H9 (cell line): ENCODE measurements at regions not wholly inside any gene's neighbourhood (a gene's known extent, or its start where the extent isn't known, plus 50 kb on each side); places are given as distances from the start of the nearest gene placed in this dataset.

ENCODE experiments used
- DNase-seq: peaks from one replicate; pipeline ENCODE4 v3.0.0-alpha.2; 2017
- H2AFZ ChIP-seq: one replicate; pipeline ENCODE4 v1.6.1; 2013; ENCODE audit warnings: mild to moderate bottlenecking, low read length, control low read depth, moderate library complexity
- H2AK5ac ChIP-seq: 2 replicates; pipeline ENCODE4 v1.6.1; 2013; ENCODE audit warnings: low read length, control low read depth, mixed read lengths; ENCODE audit not compliant: insufficient read length
- H2BK120ac ChIP-seq: one replicate; pipeline ENCODE4 v1.6.1; 2013; ENCODE audit warnings: low read depth, mild to moderate bottlenecking, low read length, control low read depth, inconsistent platforms; ENCODE audit not compliant: poor library complexity, severe bottlenecking
- H2BK12ac ChIP-seq: 2 replicates; pipeline ENCODE4 v1.6.1; 2013; ENCODE audit warnings: low read length, control low read depth, mixed read lengths, low read depth; ENCODE audit not compliant: insufficient read length
- H2BK15ac ChIP-seq: 2 replicates; pipeline ENCODE4 v1.6.1; 2013; ENCODE audit warnings: low read depth, low read length, control low read depth
- H2BK20ac ChIP-seq: one replicate; pipeline ENCODE4 v1.6.1; 2013; ENCODE audit warnings: low read depth, mild to moderate bottlenecking, low read length, control low read depth, inconsistent platforms; ENCODE audit not compliant: poor library complexity, severe bottlenecking
- H2BK5ac ChIP-seq: 2 replicates; pipeline ENCODE4 v1.6.1; 2013; ENCODE audit warnings: low read length, control low read depth, mixed read lengths; ENCODE audit not compliant: insufficient read length
- H3K14ac ChIP-seq: 2 replicates; pipeline ENCODE4 v1.6.1; 2013; ENCODE audit warnings: low read length, control low read depth; ENCODE audit not compliant: insufficient read depth
- H3K18ac ChIP-seq: 2 replicates; pipeline ENCODE4 v1.6.1; 2013; ENCODE audit warnings: low read depth, mild to moderate bottlenecking, mixed read lengths, low read length, control low read depth; ENCODE audit not compliant: insufficient read length
- H3K23ac ChIP-seq: 2 replicates; pipeline ENCODE4 v1.6.1; 2013; ENCODE audit warnings: low read length, control low read depth, mixed read lengths, low read depth; ENCODE audit not compliant: insufficient read length
- H3K23me2 ChIP-seq: 2 replicates; pipeline ENCODE4 v1.6.1; 2013; ENCODE audit warnings: low read depth, mild to moderate bottlenecking, mixed read lengths, low read length, control low read depth; ENCODE audit not compliant: insufficient read length, poor library complexity, severe bottlenecking
- H3K27ac ChIP-seq: 2 replicates; pipeline ENCODE4 v1.5.1; 2013; ENCODE audit warnings: low read length, control low read depth, mixed read lengths, low read depth; ENCODE audit not compliant: insufficient read length
- H3K27me3 ChIP-seq: 2 replicates; pipeline ENCODE4 v1.6.1; 2013; ENCODE audit warnings: low read length, control low read depth, inconsistent platforms; ENCODE audit not compliant: insufficient read depth
- H3K4ac ChIP-seq: 2 replicates; pipeline ENCODE4 v1.6.1; 2013; ENCODE audit warnings: low read depth, mild to moderate bottlenecking, control low read depth, inconsistent platforms, low read length, moderate library complexity
- H3K4me1 ChIP-seq: 2 replicates; pipeline ENCODE4 v1.6.1; 2013; ENCODE audit warnings: low read length, control low read depth, inconsistent platforms; ENCODE audit not compliant: insufficient read depth
- H3K4me2 ChIP-seq: 2 replicates; pipeline ENCODE4 v1.6.1; 2013; ENCODE audit warnings: low read length, control low read depth, mixed read lengths; ENCODE audit not compliant: insufficient read length, insufficient read depth
- H3K56ac ChIP-seq: 2 replicates; pipeline ENCODE4 v1.6.1; 2013; ENCODE audit warnings: low read depth, mild to moderate bottlenecking, mixed read lengths, low read length, control low read depth; ENCODE audit not compliant: insufficient read length
- H3K79me1 ChIP-seq: 2 replicates; pipeline ENCODE4 v1.6.1; 2013; ENCODE audit warnings: low read depth, mild to moderate bottlenecking, moderate library complexity, low read length, control low read depth, inconsistent platforms; ENCODE audit not compliant: insufficient read depth, poor library complexity, severe bottlenecking
- H3K79me2 ChIP-seq: 2 replicates; pipeline ENCODE4 v1.6.1; 2013; ENCODE audit warnings: low read length, control low read depth, inconsistent platforms; ENCODE audit not compliant: insufficient read depth
- H3K9ac ChIP-seq: 2 replicates; pipeline ENCODE4 v1.6.1; 2013; ENCODE audit warnings: low read length, control low read depth, mixed read lengths; ENCODE audit not compliant: insufficient read length; ENCODE audit errors: extremely low read depth
- H3K9me3 ChIP-seq: one replicate; pipeline ENCODE4 v1.6.1; 2013; ENCODE audit warnings: low read depth, low read length, inconsistent platforms; ENCODE audit not compliant: control insufficient read depth
- H3T11ph ChIP-seq: one replicate; pipeline ENCODE4 v1.6.1; 2013; ENCODE audit warnings: mild to moderate bottlenecking, low read length, control low read depth, inconsistent platforms
- H4K20me1 ChIP-seq: one replicate; pipeline ENCODE4 v1.6.1; 2013; ENCODE audit not compliant: control insufficient read depth, insufficient read length, insufficient read depth
- H4K5ac ChIP-seq: 2 replicates; pipeline ENCODE4 v1.6.1; 2013; ENCODE audit warnings: low read depth, mild to moderate bottlenecking, mixed read lengths, low read length, control low read depth; ENCODE audit not compliant: insufficient read length
- H4K8ac ChIP-seq: replicated peaks from 2 replicates; pipeline ENCODE4 v1.6.1; 2013; ENCODE audit warnings: low read length, control low read depth, mixed read lengths, low read depth; ENCODE audit not compliant: insufficient read length
- H4K91ac ChIP-seq: 2 replicates; pipeline ENCODE4 v1.6.1; 2013; ENCODE audit warnings: low read depth, mild to moderate bottlenecking, moderate library complexity, mixed read lengths, low read length, control low read depth; ENCODE audit not compliant: insufficient read length
- H3K27ac Mint-ChIP-seq, 3 experiments: 2 replicates in 2 of 3; 3 replicates in 1 of 3; pipeline ENCODE4 v1.8.0; 2020 to 2021; ENCODE audit warnings: mixed read lengths in 3 of 3, mild to moderate bottlenecking in 1 of 3, moderate library complexity in 1 of 3
- H3K27me3 Mint-ChIP-seq: 2 replicates; pipeline ENCODE4 v1.8.0; 2021; ENCODE audit warnings: low read depth, mild to moderate bottlenecking, moderate library complexity, mixed read lengths
- H3K36me3 Mint-ChIP-seq, 3 experiments: 2 replicates in 2 of 3; 3 replicates in 1 of 3; pipeline ENCODE4 v1.8.0; 2020 to 2021; ENCODE audit warnings: low read depth in 3 of 3, mixed read lengths in 3 of 3; ENCODE audit not compliant: insufficient read depth in 1 of 3
- H3K4me1 Mint-ChIP-seq, 2 experiments: 2 replicates each; pipeline ENCODE4 v1.8.0; 2020; ENCODE audit warnings: mixed read lengths in 2 of 2
- H3K4me3 Mint-ChIP-seq, 2 experiments: 2 replicates in 1 of 2; 3 replicates in 1 of 2; pipeline ENCODE4 v1.8.0; 2020 to 2021; ENCODE audit warnings: mild to moderate bottlenecking in 2 of 2, mixed read lengths in 2 of 2, moderate library complexity in 1 of 2
- H3K9me3 Mint-ChIP-seq, 2 experiments: 2 replicates in 1 of 2; 3 replicates in 1 of 2; pipeline ENCODE4 v1.8.0; 2020; ENCODE audit warnings: mild to moderate bottlenecking in 2 of 2, mixed read lengths in 2 of 2, moderate library complexity in 1 of 2
- WGBS: extraction: QIAGEN DNeasy Blood & Tissue Kit; methylation state at CpG from one replicate; pipeline ENCODE4 v1.1.7; 2013; ENCODE audit warnings: missing lambda C conversion rate, low lambda C conversion rate, mixed read lengths; ENCODE audit not compliant: insufficient read length; ENCODE audit errors: extremely low coverage; 5-methylcytosine and 5-hydroxymethylcytosine counted together
- TF ChIP-seq, protein P1 (sequence below): fragments of 200-600 bp; sonication (generic); conservative IDR thresholded peaks from 3 replicates; pipeline ENCODE4 v1.8.0; 2021; ENCODE audit warnings: antibody characterized with exemption, mild to moderate bottlenecking

DNA sequence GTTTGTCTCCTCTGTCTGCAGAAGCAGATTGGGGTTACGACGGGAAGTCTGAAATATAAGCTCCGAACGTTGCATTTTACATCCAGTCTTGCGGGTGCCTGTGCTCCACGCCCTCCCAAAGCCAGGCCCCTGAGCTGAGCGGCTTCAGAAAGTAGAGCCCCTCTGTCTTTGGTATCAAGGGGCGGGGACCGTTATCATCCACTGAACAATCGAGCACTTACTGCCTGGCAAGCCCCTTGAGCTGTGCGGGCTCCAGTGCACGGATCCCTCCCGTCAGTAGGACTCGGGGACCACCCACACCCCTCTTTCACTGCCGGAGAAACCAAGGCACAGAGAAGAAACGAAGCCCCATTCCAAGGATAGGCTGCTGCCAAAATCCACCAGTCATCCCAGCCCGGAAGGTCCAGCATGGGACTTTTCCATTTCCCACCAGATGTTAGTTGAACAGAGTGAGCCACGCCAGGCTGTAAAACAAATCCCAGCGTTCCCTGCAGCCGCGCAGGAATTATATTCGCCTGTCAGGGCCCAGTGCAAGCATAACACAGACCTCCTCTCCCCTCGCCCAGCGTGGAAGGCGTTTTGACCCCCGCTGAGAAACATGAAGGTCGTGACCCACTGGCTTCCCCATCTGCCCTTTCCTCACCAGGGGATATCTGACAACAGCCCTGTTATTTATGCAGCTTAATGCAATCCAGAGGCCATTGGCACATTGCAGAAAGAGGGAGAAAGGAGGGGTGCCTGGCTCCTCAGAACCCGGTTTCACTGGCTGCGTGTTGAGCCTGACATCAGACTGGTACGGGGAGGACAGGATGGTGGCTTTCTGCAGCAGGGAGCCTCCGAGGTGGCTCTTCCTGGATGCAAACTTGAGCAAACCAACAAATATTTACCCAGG is 212.2 kb upstream of the FOXF1 start:
- Histone ChIP-seq H3K79me1 (no peaks in the 10 kb centered on the region), H3K23ac (no peak overlapping the region), H4K5ac (no peak overlapping the region), H3K4me1 (peaks cover 5% of the 10 kb centered on the region; the same call in 1 of the 2 replicates), H3K56ac (no peak overlapping the region), H3K14ac (no peak overlapping the region), H2BK12ac (no peak overlapping the region), H3K23me2 (no peaks in the 10 kb centered on the region), H2BK120ac (no peak overlapping the region), H4K91ac (no peak overlapping the region), H3K9ac (no peak overlapping the region), H3K27ac (no peak overlapping the region), H2BK5ac (no peak overlapping the region), H2AFZ (no peak overlapping the region), H3K79me2 (no peaks in the 10 kb centered on the region), H2BK20ac (no peak overlapping the region), H3T11ph (no peak overlapping the region), H3K18ac (no peak overlapping the region), H3K4ac (no peak overlapping the region), H3K27me3 (no peaks in the 10 kb centered on the region), H4K20me1 (no peaks in the 10 kb centered on the region), H2AK5ac (no peak overlapping the region), H2BK15ac (no peak overlapping the region), H3K9me3 (no peaks in the 10 kb centered on the region), H3K4me2 (no peak overlapping the region), H4K8ac (no peak overlapping the region)
- no CpG with 5 or more reads among the region's 31 CpGs for WGBS
- Mint-ChIP-seq H3K27ac (no peak overlapping the region), H3K9me3 (no peaks in the 10 kb centered on the region; a peak in 1 of 5 replicates), H3K27me3 (peaks cover 58% of the 10 kb centered on the region), H3K4me1 (peaks cover 32 to 36% of the 10 kb centered on the region in 2 experiments), H3K4me3 (no peak overlapping the region), H3K36me3 (no peaks in the 10 kb centered on the region)
- DNase-seq, result no peak
- TF ChIP-seq, protein P1, sequence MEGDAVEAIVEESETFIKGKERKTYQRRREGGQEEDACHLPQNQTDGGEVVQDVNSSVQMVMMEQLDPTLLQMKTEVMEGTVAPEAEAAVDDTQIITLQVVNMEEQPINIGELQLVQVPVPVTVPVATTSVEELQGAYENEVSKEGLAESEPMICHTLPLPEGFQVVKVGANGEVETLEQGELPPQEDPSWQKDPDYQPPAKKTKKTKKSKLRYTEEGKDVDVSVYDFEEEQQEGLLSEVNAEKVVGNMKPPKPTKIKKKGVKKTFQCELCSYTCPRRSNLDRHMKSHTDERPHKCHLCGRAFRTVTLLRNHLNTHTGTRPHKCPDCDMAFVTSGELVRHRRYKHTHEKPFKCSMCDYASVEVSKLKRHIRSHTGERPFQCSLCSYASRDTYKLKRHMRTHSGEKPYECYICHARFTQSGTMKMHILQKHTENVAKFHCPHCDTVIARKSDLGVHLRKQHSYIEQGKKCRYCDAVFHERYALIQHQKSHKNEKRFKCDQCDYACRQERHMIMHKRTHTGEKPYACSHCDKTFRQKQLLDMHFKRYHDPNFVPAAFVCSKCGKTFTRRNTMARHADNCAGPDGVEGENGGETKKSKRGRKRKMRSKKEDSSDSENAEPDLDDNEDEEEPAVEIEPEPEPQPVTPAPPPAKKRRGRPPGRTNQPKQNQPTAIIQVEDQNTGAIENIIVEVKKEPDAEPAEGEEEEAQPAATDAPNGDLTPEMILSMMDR, result no peak
